ENCODE measurements at regions not wholly inside any gene's neighbourhood (a gene's known extent, or its start where the extent isn't known, plus 50 kb on each side); places are given as distances from the start of the nearest gene placed in this dataset.

DNA sequence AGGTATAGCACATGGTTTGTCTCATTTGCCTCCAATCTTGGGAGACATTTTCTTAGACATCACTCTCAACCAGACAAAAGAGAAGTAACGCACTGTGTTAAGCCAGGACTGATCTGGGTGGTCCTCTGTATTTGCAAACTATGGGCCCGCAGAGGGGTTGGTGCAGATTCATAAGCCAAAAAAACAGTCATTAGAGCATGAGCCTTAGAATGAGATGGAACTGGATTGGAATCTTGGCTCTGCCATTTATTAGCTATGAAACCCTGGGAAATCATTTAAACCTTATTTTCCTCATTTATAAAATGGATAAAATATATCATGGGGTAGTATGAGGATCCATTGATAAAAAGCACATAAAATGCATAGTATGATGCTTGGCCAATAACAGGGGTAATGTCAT is 213.5 kb upstream of the APCDD1 start:
- TF ChIP-seq EZH2 (IDR thresholded peaks at IDR 0.05), result no peak
- TF ChIP-seq POLR2AphosphoS5 (IDR thresholded peaks at IDR 0.05; ENCODE audit: borderline replicate concordance, low read depth, low read length), result no peak
- TF ChIP-seq FOXP2 (optimal IDR thresholded peaks at IDR 0.05; ENCODE audit: control extremely low read depth, extremely low read length, insufficient read depth), result no peak
